Skeletal muscle satellite cell (primary cell): ENCODE measurements at regions not wholly inside any gene's neighbourhood (a gene's known extent, or its start where the extent isn't known, plus 50 kb on each side); places are given as distances from the start of the nearest gene placed in this dataset.
"Not testable (repeated sequence)": the region's sequence is repeated elsewhere in the genome, so short reads cannot be mapped to it uniquely, and the experiment has no call there.

Source experiments
- H3K27me3 ChIP-seq: 2 replicates; pipeline ENCODE4 v1.7.0; 2013; ENCODE audit warnings: low read length; ENCODE audit not compliant: control insufficient read depth, insufficient read depth
- H3K36me3 ChIP-seq: 2 replicates; pipeline ENCODE4 v1.7.0; 2013; ENCODE audit warnings: mild to moderate bottlenecking, control low read depth, low read length; ENCODE audit not compliant: insufficient read depth
- H3K4me1 ChIP-seq: 2 replicates; pipeline ENCODE4 v1.7.0; 2013; ENCODE audit warnings: low read length; ENCODE audit not compliant: control insufficient read depth, insufficient read depth
- H3K4me2 ChIP-seq: 2 replicates; pipeline ENCODE4 v1.7.0; 2013; ENCODE audit warnings: mild to moderate bottlenecking, low read length
- H3K4me3 ChIP-seq: 2 replicates; pipeline ENCODE4 v1.7.0; 2013; ENCODE audit warnings: low read length
- H3K9ac ChIP-seq: 2 replicates; pipeline ENCODE4 v1.7.0; 2013; ENCODE audit warnings: mild to moderate bottlenecking, low read depth, low read length, moderate library complexity
- H3K9me3 ChIP-seq: replicated peaks from 2 replicates; pipeline ENCODE4 v1.7.0; 2013; ENCODE audit warnings: mild to moderate bottlenecking, control low read depth, low read length

DNA sequence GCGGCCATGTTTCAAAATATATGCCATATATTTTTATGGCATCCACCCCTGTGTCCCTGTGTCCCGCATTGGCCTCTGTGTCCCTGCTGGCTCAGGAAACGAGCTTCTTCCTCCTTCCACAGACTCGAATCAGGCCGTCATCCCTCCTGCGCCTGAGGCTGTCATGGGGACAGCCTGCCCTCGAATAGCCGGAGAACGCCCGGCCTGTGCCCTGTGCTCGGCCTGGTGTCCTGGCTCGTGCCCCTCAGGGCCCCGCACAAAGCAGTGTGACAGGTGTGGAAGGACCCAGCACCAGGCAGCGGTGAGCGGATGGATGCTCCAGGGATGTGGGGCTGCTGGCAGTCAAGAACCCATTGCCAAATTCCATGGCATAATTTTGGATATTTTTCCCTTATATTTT lies 1500.0 kb downstream of the FOXD4L5 start:
- H3K9me3 ChIP-seq, H3K4me1 ChIP-seq, H3K4me2 ChIP-seq, H3K27me3 ChIP-seq, H3K36me3 ChIP-seq, H3K4me3 ChIP-seq, H3K9ac ChIP-seq: not testable (repeated sequence)

DNA sequence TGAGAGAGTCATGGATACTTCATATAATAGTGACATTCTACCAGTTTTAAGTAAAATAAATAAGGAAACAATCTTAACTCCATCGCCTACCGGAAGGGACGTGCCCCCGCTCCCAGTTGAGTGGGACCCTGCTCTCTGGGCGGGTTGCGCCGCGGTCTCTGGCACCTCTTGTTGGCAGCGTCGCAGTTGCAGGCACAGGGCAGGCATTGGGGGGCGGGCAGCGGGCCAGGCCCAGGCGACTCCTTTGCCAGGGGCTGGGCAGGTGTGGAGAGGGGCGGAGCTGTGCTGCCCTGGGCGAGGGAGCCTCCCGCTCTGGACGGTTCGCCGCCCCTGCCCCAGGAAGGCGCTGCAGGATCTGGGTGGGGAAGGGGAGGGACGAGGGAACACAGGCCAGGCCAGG lies 1500.6 kb downstream of the FOXD4L5 start:
- H3K4me3 ChIP-seq, H3K4me1 ChIP-seq, H3K9ac ChIP-seq, H3K9me3 ChIP-seq, H3K4me2 ChIP-seq, H3K27me3 ChIP-seq, H3K36me3 ChIP-seq: not testable (repeated sequence)

DNA sequence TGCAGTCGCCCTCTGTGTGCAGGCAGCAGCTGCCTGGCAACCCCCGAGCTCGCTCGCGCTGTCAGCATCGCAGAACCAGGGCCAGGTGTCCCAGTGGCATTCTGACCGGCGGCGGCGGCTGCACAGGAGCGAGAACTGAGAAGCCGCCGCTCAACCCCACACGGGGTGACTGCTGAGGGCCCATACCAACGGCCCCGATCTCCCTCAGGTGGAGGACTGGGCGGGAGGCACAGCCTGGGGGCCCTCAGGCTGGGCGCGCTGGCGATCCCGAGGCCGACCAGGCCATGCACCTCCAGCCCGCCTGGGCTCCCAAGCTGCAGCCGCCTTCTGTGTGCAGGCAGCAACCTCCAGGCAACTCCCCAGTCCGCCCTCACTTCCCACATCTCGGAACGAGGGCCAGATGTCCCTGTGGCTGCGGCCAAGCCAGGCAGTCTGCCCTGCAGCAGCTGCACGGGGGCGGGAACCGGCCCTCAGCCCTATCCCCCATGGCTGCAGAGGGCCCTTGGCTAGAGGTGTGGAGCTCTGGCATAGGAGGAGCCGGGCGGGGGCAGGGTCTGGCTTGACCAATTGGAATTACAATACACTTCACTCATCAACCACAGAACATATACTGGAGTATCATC lies 1503.1 kb downstream of the FOXD4L5 start:
- not testable (repeated sequence) for H3K4me1 ChIP-seq, H3K36me3 ChIP-seq, H3K27me3 ChIP-seq, H3K9ac ChIP-seq, H3K4me2 ChIP-seq, H3K4me3 ChIP-seq, H3K9me3 ChIP-seq

DNA sequence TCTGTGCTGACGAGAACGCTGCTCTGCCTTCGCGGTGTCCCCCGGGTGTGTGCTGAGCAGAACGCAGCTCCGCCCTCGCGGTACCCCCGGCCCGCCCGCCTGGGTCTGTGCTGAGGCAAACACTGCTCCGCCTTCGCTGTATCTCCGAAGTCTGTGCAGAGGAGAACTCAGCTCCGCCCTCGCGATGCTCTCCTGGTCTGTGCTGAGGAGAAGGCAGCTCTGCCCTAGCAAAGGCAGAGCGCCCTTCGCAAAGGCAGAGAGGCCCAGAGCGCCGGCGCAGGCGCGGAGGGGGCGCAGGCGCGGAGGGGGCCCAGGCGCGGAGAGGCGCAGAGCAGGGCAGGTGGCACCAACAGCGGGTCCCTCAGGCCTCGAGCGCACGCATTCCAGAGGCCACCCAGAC lies 1503.6 kb downstream of the FOXD4L5 start:
- not testable (repeated sequence) for H3K4me3 ChIP-seq, H3K9ac ChIP-seq, H3K4me2 ChIP-seq

DNA sequence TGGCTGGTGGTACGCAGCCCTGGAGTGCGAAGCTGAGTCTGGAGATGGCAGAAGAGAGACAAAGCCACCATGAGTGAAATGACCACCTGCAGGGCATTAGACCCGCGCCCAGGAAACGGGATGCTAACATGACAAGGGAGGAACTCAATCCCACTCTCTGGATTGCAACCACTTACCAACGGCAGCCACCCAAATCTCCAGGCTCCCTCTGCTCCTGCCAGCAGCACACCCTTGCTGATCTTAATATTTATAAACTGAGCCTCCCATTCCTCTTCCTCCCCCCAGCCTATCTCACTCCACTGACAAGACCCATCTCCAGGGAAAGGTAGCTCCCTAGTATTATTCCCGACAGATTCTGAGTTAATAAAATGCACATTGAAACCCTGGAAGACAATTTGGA lies 1508.8 kb downstream of the FOXD4L5 start:
- H3K36me3 ChIP-seq, H3K9me3 ChIP-seq, H3K4me1 ChIP-seq, H3K4me3 ChIP-seq, H3K27me3 ChIP-seq, H3K9ac ChIP-seq, H3K4me2 ChIP-seq: not testable (repeated sequence)

More for the DNA sequence above, 1503.6 kb downstream of the FOXD4L5 start:
- H3K36me3 ChIP-seq, H3K27me3 ChIP-seq, H3K4me1 ChIP-seq, H3K9me3 ChIP-seq: not testable (repeated sequence)

DNA sequence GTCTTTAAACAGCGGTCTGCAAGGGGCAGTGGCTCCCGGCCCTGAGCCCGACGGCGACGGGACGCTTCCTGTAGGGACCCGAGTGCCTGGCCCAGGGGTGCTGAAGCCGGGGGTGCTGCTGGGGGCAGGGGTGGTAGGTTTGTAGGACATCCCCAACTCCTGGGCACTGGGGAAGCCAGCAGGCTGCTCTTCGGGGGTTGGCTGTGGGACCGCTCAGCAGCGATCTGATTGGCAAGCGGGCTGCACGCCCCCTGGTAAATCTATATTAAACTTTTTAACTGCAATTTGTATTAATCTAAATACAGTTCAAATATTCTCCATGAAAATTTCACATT lies 1510.0 kb downstream of the FOXD4L5 start:
- H3K9ac ChIP-seq, H3K36me3 ChIP-seq, H3K9me3 ChIP-seq, H3K4me3 ChIP-seq, H3K4me2 ChIP-seq, H3K27me3 ChIP-seq, H3K4me1 ChIP-seq: not testable (repeated sequence)

DNA sequence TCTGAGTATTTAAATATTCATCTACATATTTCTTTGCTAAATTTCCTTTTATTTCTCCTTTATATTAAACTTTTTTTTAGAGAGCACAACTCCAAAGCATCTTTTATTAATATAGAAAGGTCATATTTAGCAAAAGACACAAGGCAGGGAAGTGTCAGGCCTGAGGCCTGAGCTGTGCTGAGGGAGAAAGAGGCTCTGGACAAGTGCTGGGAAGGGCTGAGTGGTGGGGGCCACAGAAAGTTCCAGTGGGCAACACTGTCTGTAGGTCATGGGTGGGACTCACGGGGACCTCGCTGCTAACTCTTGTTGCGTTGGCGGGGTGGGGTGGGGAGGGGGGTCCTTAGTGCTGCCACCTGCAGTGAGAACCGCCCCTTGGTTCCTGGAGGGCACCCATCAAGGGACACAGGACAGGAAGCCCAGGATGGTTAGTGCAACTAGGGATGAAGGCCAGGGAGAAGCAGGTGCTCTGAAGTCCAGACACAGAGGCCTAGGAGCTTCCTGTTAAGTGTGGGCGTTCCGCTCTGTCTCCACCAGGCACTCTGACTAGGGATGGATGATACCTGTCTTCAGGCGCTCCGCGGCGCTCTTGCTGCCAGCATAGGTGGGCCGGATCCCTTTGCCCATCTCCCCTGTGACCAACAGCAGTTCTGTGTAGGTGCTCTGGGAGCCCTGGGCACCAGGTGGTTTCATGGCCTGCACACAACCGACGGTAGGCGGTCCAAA lies 1510.5 kb downstream of the FOXD4L5 start:
- H3K36me3 ChIP-seq, H3K9me3 ChIP-seq, H3K4me1 ChIP-seq, H3K4me2 ChIP-seq, H3K27me3 ChIP-seq, H3K4me3 ChIP-seq, H3K9ac ChIP-seq: not testable (repeated sequence)

DNA sequence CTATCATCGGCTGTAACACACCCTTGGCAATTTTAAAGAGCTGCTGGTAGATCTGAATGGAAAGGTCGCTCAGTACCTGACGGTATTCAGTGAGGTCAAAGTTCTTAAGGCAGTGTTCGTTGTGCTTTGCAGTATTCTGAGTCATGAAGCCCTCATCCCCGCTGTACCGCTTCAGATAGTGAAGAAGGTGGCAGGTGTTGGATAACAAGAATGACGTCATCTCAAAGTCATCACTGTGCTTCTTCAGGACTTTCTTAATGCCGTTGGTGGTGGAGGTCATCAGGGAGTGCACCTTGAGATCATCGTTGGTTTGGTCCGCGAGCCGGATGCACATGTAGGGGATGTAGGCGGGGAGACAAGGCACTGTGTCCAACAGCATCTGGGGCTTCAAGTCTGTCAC lies 1522.8 kb downstream of the FOXD4L5 start:
- H3K27me3 ChIP-seq, H3K9ac ChIP-seq, H3K36me3 ChIP-seq: not testable (repeated sequence)

DNA sequence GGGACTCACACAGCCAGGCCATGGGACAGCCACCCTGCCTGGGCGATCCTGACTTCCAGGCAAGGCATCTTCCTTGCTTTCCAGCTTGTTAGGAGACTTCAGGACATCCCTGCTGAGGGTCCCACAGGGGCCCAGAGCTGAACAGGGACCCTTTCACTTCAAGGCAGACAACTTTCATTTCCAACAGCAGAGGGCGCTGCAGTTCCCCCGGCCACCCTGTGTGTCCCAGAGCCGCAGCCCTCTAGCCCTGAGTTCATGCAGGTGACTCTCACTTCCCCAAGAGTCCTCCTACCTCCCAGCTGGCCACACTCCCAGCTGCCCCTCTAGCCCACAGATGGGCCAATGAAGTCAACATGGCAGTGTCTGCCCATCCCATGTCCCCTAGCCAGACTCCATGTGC lies 1556.0 kb downstream of the FOXD4L5 start:
- H3K36me3 ChIP-seq, H3K4me3 ChIP-seq, H3K9me3 ChIP-seq, H3K27me3 ChIP-seq, H3K4me2 ChIP-seq, H3K9ac ChIP-seq, H3K4me1 ChIP-seq: not testable (repeated sequence)

More for the DNA sequence above, 1522.8 kb downstream of the FOXD4L5 start:
- H3K4me3 ChIP-seq, H3K9me3 ChIP-seq, H3K4me1 ChIP-seq, H3K4me2 ChIP-seq: not testable (repeated sequence)

DNA sequence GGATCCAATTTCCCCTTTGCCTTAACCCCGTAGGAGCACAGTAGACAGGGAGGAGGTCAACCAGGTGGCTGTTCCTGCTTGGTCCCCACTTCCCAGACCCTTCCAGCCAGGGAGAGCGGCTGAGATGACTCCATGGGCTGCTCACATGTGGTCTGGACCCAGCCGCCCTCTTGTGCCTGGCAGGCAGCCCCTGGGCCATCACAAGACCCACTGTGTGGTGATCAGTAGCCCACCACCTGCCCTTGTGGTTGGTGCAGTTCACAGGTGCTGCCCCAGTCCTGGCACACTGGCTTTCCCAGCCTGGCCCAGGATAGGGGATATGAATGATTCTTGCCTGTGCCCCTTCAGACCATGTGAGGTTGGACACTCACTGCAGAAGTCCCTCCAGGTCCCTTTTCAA lies 1556.7 kb downstream of the FOXD4L5 start:
- H3K4me1 ChIP-seq = no peaks in the 10 kb centered on the region
- no peaks in the 10 kb centered on the region for H3K9me3 ChIP-seq
- no peaks in the 10 kb centered on the region for H3K27me3 ChIP-seq
- no peak overlapping the region for H3K9ac ChIP-seq
- no peak overlapping the region for H3K4me2 ChIP-seq
- H3K4me3 ChIP-seq = no peak overlapping the region
- no peaks in the 10 kb centered on the region for H3K36me3 ChIP-seq

DNA sequence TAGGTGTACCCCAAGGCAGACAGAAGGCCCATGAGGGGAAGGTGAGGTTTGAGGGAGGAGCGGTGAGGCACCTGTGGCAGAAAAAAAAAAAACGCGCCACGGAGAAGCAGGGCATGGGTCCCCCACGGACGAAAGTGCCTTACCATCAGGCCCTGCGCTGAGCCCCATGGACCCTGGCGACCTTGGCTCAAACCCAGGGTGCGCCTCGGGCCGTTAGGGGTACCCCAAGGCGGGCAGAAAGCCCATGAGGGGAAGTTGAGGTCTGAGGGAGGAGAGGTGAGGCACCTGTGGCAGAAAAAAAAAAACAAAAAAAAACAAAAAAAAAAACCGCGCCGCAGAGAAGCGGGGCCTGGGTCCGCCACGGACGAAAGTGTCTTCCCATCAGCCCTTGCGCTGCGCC lies 1576.7 kb downstream of the FOXD4L5 start:
- H3K4me1 ChIP-seq, H3K9me3 ChIP-seq, H3K27me3 ChIP-seq, H3K4me2 ChIP-seq, H3K4me3 ChIP-seq, H3K36me3 ChIP-seq, H3K9ac ChIP-seq: not testable (repeated sequence)

DNA sequence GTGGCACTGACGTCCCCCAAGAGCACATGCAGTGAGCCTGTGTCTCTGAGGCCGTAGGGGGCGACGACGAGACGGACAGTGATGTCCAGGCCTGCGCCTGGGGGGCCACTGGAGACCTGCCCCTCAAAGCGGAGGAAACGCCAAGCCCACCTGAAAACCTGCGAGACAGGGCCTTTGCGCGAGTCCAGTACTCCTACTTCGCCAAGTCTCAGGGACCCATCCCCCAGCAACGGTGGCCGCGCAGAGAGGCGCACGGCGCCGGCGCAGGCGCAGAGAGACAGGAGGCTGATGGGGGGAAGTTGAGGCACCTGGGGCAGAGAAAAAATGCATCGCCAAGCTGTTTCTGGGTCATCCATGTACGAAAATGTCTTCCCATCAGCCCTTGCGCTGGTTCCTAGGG lies 1580.6 kb downstream of the FOXD4L5 start:
- H3K4me3 ChIP-seq, H3K36me3 ChIP-seq, H3K27me3 ChIP-seq, H3K9me3 ChIP-seq, H3K4me1 ChIP-seq, H3K9ac ChIP-seq, H3K4me2 ChIP-seq: not testable (repeated sequence)
